ENCODE measurements at regions not wholly inside any gene's neighbourhood (a gene's known extent, or its start where the extent isn't known, plus 50 kb on each side); places are given as distances from the start of the nearest gene placed in this dataset.

DNA sequence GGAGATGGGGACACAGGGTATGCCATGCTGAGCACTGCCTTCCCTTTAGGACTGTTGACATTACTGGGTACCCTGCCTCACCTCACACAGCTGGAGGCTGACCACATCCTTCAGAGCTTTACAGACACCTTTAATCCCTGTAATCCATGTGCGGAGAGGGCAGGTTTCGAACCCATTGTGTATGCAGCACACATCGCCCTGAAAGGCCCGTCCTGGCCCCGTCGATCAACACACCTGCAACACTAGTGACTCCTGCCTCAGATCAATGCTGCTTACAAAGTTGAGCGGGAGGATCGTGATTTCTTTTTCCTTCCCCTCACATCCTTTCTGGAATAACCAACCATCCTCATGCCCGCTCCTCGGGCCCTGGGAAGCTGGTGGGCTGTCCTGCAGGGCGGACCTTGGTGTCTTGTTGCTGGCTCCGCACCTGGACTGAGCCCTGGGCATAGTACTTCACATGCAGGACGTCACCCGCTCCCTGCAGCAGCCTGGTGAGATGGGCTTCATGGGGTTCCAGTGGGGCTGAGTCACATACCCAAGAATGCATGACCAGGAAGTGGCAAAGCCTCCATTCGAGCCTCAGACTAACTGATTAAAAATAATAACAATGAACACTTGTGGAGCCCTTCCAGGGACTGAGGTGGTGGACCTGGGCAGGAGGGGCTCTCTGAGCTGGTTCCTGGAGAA lies 403.6 kb downstream of the PTPRU start:
- no peak for DNase-seq

DNA sequence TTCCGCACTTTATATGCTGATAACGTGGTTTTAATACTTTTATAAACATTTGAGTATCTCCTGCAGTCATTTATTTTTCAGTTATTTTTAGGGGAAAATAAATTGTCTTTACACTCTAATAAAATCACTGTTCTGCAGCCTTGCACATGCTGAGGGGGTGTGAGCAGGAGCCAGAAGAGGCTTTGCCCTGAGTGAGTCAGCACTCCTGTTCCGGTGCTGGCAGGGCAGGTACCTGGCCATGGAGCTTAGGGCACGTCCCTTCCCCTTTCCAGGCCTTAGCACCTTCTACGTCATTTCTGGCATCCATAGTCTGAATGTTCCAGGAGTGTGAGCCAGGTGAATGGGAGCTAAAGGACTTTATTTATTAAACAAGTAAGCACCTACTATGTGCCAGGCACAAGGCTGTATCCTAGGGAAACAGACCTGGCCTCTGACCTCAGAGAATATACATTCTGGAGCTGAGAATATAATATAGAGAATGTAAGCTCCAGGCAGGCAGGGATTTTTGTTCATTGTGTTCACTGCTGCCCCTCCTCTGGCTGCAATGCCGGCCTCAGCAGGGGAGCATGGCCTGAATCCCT lies 402.9 kb downstream of the PTPRU start:
- no peak for DNase-seq

- no peak for DNase-seq
These were observed 402.0 kb downstream of the PTPRU start for GRCh38 chr1:29638281-29638680.

- no peak for DNase-seq
These were observed 400.6 kb downstream of the PTPRU start for GRCh38 chr1:29636936-29637335.

- no peak for DNase-seq
These were observed 399.4 kb downstream of the PTPRU start for GRCh38 chr1:29635501-29636263.

DNA sequence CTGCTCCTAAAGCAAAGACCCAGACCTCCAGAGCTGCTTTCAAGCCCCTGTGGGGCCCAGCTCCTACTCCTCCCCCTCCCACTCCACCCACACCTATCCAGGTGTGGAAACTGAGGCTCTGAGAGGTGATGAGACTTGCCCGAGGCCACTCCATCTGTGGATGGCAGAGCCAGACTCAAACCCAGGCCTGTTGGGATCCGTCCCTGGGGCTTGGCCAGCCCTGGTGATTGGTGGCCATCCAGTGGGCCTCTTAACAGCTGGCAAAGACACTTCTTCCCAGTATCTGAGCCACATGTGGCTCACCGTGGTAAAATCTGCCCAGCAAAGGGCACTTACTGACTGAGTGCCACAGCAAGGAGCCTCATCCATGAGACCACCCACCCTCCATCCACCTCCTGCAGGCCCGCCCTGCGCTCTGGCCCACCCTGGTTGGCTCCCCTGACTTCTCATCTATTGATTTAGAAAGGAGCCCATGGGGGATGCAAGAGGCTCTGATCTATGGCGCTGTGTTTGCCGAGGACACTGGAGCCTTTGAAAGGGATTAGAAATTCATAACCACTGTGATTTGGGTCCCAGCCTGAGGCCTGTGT lies 398.5 kb downstream of the PTPRU start:
- DNase-seq = no peak

DNA sequence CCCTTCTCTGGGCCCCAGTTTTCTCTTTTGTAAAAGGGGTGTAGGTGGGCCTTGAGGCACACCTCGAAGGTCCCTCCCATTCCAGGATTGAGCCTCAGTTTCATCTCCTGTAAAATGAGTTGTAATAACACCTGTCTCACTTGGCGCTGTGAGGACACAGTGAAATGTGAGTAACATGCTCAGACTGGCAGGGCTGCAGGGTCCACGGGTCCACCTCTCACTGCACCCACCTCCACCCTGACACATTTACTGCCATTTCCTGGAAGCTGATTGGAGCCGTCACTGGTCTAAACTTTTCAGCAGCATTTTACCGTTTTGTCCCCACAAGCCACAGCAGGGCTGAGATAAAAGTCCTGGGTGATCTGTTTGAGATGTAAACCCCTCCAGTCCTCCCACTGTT lies 398.0 kb downstream of the PTPRU start:
- DNase-seq = no peak

DNA sequence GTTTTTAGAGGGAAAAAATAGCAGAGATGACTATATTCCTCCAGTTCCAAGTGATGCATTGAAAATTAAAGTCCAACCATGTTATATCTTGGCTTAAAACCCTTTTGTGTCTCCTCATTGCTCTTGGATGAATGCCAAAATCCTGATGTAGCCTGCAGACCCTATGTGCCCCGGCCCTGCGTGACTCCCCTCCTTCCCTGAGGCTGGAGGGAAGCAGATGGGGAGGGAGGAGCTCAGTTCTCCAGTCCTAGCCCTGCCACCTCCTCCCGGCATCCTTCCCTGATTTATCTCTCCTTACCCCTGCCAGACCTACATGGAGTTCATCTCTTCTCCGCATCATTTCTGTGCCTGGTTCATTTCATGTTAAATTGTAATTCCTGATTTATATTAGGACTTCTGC lies 397.4 kb downstream of the PTPRU start:
- no peak for DNase-seq

- no peak for DNase-seq
These were observed 396.7 kb downstream of the PTPRU start for GRCh38 chr1:29632806-29633615.

- no peak for DNase-seq
These were observed 395.8 kb downstream of the PTPRU start for GRCh38 chr1:29631836-29632805.

GRCh38 chr1:29631361-29631760 lies 395.0 kb downstream of the PTPRU start:
- DNase-seq = no peak

DNA sequence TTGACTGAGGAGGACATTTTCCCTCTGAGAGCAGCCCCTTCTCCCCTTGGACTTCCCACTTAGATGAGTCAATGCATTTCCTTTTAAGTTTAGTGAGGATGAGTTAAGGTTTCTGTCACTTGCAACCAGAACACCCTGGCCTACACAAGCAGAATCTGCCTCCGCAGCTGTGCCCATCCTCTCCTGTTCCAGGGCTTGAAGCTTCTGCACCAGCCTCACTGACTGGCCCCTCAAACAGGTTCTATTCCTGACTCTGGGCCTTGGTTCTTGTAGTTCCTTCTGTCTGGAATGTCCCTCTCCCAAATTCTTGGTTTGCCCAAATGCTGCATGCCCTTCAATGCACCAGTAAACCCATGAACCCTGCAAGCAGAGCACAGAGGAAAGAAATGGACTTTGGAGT lies 394.4 kb downstream of the PTPRU start:
- no peak for DNase-seq

GRCh38 chr1:29629814-29630516 lies 393.6 kb downstream of the PTPRU start:
- no peak for DNase-seq

- DNase-seq = no peak
These were observed 393.1 kb downstream of the PTPRU start for GRCh38 chr1:29629401-29629800.

DNA sequence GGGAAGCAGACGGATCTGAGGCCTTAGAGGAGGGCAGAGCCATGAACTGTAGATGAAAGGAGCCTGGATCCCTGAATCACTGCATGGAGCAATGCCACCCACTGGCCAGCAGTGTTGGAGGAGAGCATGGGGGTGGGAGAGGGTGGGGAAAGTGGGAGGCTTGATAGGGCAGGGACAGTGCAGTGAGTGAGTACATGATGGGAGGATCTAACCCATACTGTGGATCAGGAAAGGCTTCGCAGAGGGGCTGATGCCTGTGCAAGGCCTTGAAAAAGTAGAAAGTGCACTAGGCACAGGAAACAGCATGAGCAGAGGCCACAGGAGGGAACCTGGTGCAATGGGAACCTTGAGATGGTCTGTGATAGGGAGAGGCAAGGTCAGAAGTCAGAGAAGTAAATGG lies 391.9 kb downstream of the PTPRU start:
- DNase-seq = no peak

GRCh38 chr1:29626726-29627125 lies 390.4 kb downstream of the PTPRU start:
- DNase-seq = no peak

DNA sequence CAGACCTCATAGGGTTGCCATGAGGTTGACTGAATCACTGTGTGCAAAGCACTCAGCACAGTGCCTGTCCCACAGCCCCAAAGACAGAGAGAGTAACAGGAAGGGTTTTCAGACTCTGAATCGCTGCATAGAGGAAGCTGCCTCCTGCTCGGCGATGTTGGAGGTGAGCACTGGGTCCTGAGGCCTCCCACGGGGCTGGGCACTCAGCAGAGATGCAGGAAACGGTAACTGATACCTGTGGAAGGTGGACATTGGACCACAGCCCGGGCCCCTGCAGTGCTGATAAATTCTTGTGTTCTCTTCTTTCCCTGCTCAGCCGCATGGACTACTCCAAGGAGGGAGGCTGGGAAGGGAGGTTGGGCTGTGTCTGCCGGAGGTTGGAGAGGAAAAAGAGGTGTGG lies 389.7 kb downstream of the PTPRU start:
- DNase-seq = no peak

DNA sequence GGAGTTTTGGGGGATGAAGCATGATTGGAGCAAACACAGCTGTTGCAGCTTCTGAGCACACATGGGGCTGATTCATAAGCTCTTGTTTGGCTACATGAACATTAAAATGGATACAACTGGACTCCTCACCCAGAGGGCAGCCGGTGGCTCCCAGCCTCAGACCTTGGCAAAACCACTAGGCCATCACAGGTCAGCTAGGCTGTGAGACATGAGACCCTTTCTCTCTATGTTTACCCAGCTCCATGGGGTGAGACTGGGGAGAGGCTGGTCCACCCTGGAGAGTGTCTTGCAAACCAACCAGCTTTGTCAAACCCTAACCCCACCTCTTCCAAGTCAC lies 388.7 kb downstream of the PTPRU start:
- DNase-seq = no peak

DNA sequence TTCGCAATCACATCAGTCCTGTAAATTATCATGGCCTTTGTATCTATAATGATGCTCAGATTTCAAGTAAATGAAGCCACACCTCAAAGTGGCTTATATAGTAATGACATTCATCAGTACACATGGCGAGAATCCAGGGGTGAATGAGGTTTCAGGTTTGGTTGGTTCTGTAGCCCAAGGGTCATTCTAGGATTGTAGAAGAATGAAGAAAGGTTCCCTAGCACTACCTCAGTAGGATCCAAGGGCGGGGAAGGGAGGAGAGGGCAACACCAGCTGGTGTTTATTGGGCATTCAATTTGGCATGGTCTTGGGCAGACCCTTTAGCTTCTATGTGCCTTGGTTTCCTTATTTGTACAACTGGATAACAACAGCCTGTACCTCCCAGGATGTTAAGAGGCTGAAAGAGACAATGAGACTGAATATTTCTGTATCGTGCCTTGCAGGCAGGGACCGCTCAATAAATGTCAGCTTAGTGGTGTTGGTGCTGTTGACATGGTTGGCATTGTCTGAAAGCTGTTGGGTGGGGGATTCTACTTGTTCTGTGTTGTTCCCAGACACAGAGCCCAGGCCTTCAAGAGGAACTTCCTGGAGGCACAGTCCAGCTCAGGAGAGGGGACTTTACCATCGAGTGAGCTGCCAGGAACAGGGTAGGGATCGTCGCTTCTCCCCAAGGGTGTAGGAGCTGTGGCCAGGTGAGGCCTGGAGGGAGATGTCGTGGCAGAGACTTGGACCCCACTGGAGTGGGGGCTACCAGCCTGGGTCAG lies 388.2 kb downstream of the PTPRU start:
- no peak for DNase-seq

DNA sequence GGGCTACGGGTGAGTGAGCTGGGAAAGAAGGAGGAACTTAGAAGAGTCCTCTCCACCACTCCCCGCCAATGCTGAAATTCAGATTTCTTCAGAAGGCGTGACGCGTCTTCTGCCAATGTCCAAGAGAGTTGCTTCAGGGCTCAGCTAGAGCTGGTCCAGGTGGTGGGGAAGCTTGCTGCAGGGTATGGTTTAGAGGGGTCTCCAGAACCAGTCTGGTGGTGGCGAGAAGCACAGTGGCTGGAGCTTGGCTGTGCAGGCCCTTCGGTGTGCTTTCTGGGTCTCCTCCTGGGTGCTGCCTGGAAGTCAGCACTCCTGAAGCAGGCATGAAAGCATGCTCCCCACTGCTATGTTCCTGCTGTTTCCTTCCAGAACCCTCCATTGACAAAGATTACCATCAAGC lies 387.2 kb downstream of the PTPRU start:
- DNase-seq = no peak

All from GDM1 (cell line).